H7 (cell line): ENCODE measurements at regions not wholly inside any gene's neighbourhood (a gene's known extent, or its start where the extent isn't known, plus 50 kb on each side); places are given as distances from the start of the nearest gene placed in this dataset.
"Not testable (repeated sequence)": the region's sequence is repeated elsewhere in the genome, so short reads cannot be mapped to it uniquely, and the experiment has no call there.

Experiments
- DNase-seq: peaks from one replicate; pipeline ENCODE4 v3.0.0; 2012
- H3K27me3 ChIP-seq: 2 replicates; pipeline ENCODE4 v1.6.0; 2011; ENCODE audit warnings: mild to moderate bottlenecking, low read length; ENCODE audit not compliant: control insufficient read depth, insufficient read depth
- H3K36me3 ChIP-seq: replicated peaks from 2 replicates; pipeline ENCODE4 v1.5.1; 2011; ENCODE audit warnings: low read length; ENCODE audit not compliant: control insufficient read depth, insufficient read depth
- H3K4me3 ChIP-seq: 2 replicates; pipeline ENCODE4 v1.5.1; 2011; ENCODE audit warnings: low read depth, mild to moderate bottlenecking, control low read depth, low read length, moderate library complexity; ENCODE audit not compliant: insufficient read depth

DNA sequence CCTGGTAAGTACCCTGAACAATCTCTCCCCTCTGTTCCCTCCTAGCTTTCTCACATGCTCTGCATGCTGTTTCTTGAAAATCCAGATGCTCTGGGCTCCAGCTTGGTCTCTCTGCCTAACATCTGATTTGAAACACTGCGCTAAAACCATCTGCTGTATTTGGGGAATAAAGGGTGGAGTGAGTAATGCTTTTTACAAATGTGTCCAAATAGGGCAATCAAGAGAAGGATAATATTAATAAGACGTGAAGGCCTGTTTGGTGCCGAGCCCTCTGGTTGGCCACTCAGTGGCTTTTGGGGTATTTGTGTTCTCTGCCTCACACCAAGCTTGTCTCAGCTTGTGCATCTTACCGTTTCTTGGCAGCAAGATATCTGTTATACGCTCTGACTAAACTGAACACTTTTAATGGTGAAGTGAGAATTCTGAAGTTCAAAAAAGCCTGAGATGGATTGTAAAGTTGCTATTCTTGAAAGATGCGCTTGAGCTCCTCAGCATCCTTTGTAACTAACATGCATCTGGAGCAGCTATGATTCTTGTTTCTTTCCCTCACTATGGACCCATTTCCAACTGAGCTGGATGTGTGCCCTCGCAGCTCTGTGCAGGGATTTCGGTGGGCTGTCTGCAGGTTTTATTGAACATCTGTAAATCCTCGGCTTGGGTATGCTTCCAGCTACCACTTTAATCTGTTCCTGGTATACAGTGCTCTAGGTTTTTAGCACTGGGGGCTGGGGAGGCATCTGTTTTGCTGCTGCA is 269.4 kb downstream of the RWDD3 start:
- peaks cover 2% of the 10 kb centered on the region; the same call in 1 of the 2 replicates for H3K27me3 ChIP-seq
- no peaks in the 10 kb centered on the region for H3K36me3 ChIP-seq
- no peak for DNase-seq

GRCh38 chr1:95504321-95504720 is 270.3 kb downstream of the RWDD3 start:
- DNase-seq: no peak
- Histone ChIP-seq H3K36me3 (no peaks in the 10 kb centered on the region), H3K27me3 (peaks cover 2% of the 10 kb centered on the region; the same call in 1 of the 2 replicates), H3K4me3 (no peak overlapping the region)

More for the DNA sequence above, 269.4 kb downstream of the RWDD3 start:
- H3K4me3 ChIP-seq: no peak overlapping the region

DNA sequence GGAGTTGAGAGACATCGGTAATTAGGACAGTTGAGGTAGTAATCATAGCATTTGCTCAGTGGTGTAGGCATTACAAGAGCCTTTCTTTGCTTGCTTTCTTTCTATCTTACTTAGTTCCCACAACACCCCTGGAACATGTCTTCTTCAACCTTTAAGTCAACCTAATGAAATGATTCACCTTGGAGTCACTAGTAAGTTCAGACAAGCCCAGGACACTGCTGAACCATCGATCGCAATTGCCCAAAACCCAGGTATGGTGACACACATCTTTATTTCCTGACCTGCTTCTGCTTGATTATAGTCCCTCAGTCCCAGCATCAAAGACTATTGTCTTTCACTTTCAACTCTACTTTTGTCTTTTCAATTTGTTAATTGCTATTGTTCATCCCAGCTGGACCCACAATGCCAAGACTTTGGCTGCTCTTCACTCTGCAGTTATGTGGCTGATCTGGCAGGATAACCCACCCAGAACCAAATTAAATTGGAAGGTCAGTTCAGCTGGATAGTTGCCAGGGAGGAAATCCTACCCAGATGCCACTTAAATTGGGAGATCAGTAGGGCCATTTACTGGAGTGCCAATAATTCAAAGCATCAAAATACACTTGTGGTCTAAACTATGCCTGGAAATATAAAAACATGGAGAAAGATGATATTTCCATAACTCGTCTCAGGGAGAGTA is 272.9 kb downstream of the RWDD3 start:
- H3K36me3 ChIP-seq: no peaks in the 10 kb centered on the region
- peaks cover 2% of the 10 kb centered on the region; the same call in 1 of the 2 replicates for H3K27me3 ChIP-seq
- no peak for DNase-seq
- no peak overlapping the region for H3K4me3 ChIP-seq

DNA sequence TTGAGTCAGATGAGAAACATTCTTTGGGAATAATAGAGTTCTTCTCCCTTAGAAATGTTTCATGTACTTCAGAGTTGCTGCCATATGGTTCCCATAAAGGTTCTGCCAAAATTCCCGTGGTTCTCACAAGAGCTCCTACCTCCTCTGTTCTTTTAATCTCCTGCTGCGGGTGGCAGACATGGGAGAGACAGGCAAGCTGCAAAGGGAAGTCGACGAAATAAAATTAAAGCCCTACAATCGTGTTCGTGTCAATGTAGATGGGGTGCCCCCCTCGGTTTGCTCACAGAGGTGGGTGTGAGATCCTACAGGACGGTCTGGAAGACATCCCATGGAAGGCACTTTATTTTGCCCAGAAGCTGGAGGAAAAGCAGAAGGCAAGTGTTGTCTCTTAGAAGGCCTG is 276.0 kb downstream of the RWDD3 start:
- Histone ChIP-seq H3K4me3 (no peak overlapping the region), H3K27me3 (no peaks in the 10 kb centered on the region), H3K36me3 (no peaks in the 10 kb centered on the region)
- DNase-seq: no peak

GRCh38 chr1:95512925-95513324 is 278.9 kb downstream of the RWDD3 start:
- H3K4me3 ChIP-seq: no peak overlapping the region
- H3K36me3 ChIP-seq: no peaks in the 10 kb centered on the region
- H3K27me3 ChIP-seq: no peaks in the 10 kb centered on the region
- DNase-seq: no peak

- Histone ChIP-seq H3K36me3 (no peaks in the 10 kb centered on the region), H3K4me3 (no peak overlapping the region), H3K27me3 (no peaks in the 10 kb centered on the region; the same call in 1 of the 2 replicates)
- DNase-seq: no peak
Observed at GRCh38 chr1:95517506-95517905, 283.5 kb downstream of the RWDD3 start.

DNA sequence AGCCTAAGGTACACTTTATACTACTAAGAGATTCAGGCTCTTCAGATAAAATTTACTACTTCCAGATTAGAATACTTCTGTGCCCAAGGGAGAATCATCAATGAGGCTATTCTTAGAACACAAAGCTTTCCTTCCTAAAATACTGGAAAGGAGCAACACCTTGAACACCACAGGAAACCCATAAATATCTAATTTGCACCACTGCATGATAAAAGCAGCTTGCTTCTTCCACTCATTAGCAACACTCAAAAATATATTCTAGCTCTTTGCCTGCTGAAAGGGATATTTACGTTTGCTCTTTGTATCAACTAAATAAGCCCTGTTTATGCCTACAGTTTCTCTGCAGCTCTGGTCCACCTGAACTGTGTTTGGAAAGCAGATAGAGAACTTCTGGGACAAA is 284.3 kb downstream of the RWDD3 start:
- DNase-seq: no peak
- H3K4me3 ChIP-seq: no peak overlapping the region
- H3K27me3 ChIP-seq: no peaks in the 10 kb centered on the region; the same call in 1 of the 2 replicates
- no peaks in the 10 kb centered on the region for H3K36me3 ChIP-seq

DNA sequence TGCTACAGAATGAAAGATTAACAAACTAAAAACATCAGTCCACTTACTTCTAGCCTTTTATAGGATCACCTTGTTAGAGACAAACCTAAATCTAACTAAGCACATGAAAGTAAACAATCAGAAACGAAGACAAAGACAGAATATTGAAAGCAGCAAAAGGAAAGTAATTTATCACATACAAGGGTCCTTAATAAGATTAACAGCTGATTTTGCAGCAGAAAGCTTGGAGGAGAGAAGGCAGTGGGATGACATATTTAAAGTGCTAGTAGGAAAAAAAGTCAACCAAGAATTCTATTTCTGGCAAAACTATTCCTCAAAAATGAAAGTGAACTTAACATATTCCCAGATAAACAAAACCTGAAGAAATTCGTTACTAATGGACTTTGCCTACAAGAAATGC is 286.4 kb downstream of the RWDD3 start:
- DNase-seq: no peak
- Histone ChIP-seq H3K4me3 (no peak overlapping the region), H3K27me3 (no peaks in the 10 kb centered on the region; the same call in 1 of the 2 replicates), H3K36me3 (no peaks in the 10 kb centered on the region)

DNA sequence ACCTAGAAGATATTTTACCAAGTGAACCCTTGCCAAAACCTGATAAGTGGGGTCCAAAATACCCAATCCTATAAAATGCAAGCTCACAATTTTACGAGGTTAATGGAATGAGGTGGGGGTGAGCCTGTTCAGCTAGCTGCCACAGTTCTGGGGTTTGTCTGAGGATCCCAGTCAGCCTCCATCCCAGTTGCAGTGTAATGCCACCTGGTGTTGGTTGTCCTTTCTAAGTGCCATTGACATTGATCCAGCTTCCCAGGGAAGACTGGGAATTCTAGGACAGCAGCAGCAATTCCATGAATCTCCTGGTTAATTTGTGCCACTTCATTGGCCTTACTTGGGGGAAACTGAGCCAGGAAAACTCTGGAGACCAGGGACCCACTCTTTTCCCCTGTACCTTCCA is 298.3 kb downstream of the RWDD3 start:
- Histone ChIP-seq H3K4me3 (no peak overlapping the region), H3K36me3 (no peaks in the 10 kb centered on the region), H3K27me3 (no peaks in the 10 kb centered on the region)
- DNase-seq: peak; percentile 34

DNA sequence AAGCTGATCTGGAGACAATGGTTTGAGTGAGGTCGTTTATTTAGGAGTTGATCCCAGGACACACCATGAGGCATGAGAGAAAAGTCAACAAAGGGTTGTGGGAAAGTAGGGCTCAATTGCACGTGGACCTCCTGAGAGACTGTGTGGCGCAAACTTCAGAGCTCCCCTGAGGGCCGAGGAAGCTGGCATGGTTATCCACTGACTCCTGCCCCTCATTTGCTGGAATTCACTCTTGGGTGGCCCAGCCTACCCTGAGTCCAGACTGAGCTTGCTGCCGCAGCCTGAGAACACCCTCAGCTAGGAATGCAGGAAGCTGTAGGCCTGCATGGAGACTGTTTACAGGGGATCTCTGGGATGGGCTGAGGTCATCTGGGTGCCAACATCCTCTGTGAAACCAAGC is 301.0 kb downstream of the RWDD3 start:
- Histone ChIP-seq H3K36me3 (no peaks in the 10 kb centered on the region), H3K27me3 (no peaks in the 10 kb centered on the region), H3K4me3 (no peak overlapping the region)
- DNase-seq: no peak

GRCh38 chr1:95535614-95536013 is 301.6 kb downstream of the RWDD3 start:
- H3K36me3 ChIP-seq: no peaks in the 10 kb centered on the region
- H3K4me3 ChIP-seq: no peak overlapping the region
- no peak for DNase-seq
- no peaks in the 10 kb centered on the region for H3K27me3 ChIP-seq

GRCh38 chr1:95536501-95536900 is 302.5 kb downstream of the RWDD3 start:
- no peak overlapping the region for H3K4me3 ChIP-seq
- H3K27me3 ChIP-seq: no peaks in the 10 kb centered on the region
- DNase-seq: no peak

DNA sequence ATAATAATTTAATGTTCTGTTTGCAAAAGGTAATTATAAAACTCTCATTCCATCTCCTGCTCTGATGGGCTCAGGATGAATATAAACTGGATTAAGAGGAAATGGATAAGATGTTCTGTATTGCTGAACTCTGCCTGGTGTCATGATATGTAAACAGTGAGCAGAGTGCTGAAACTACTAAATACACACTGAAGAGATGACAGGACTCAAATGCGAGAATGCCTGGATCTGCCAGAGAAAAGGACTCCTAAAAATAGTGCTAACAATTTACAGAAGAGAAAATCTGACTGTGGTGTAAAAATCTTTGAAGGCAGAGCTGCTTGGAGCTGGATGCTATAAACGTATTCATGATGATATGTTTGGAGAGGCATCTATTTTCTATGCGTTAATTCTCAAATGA is 303.2 kb downstream of the RWDD3 start:
- no peak for DNase-seq
- Histone ChIP-seq H3K36me3 (no peaks in the 10 kb centered on the region), H3K4me3 (no peak overlapping the region), H3K27me3 (no peaks in the 10 kb centered on the region)

More at GRCh38 chr1:95536501-95536900, 302.5 kb downstream of the RWDD3 start:
- H3K36me3 ChIP-seq: no peaks in the 10 kb centered on the region

GRCh38 chr1:95538242-95538641 is 304.2 kb downstream of the RWDD3 start:
- H3K36me3 ChIP-seq, DNase-seq, H3K4me3 ChIP-seq, H3K27me3 ChIP-seq: not testable (repeated sequence)

- no peak overlapping the region for H3K4me3 ChIP-seq
- no peaks in the 10 kb centered on the region for H3K27me3 ChIP-seq
- DNase-seq: no peak
- no peaks in the 10 kb centered on the region for H3K36me3 ChIP-seq
Observed at GRCh38 chr1:95542936-95543335, 308.9 kb downstream of the RWDD3 start.
